NCI-H748 (cell line): ENCODE measurements at regions not wholly inside any gene's neighbourhood (a gene's known extent, or its start where the extent isn't known, plus 50 kb on each side); places are given as distances from the start of the nearest gene placed in this dataset.
A peak's percentile ranks its signal among the peaks of the same experiment; 100 is the strongest.
"Not testable (repeated sequence)": the region's sequence is repeated elsewhere in the genome, so short reads cannot be mapped to it uniquely, and the experiment has no call there.

ENCODE experiments used
- DNase-seq: peaks from one replicate; lab custom pipeline; 2025; ENCODE audit not compliant: unreplicated experiment; lab: John Stamatoyannopoulos, UW

DNA sequence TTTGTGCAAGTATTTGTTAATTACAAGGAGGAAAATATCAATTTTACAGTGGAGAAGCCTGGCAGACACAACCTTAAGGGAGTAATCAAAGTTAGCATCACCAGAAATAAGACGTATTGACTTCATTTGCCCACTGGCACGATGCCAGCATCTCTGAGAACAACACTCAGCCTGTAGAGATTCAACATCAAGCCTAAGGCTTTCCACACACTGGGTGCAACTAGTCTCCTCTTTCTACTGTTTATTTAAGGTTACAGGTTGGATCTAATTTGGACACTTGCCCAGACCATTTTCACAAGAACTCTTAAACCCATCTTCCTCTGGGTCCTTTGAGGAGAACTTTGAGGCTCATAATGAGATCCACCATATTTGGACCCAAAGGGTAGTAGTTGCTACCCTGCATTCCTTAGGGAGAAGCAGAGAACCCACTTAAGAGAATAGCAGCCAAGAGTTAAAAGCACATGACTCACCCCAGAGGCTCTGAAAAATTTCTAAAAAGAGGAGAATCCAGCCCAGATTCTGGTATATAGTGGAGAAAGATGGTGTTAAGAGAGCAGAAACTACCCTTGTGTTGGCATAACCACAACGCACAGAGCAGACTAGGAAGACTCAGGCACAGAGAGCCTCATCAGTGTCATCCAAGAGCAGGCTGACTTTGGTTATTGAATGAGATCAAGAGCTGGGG lies 97.3 kb downstream of the CCDC71L start:
- peak; percentile 27 for DNase-seq

DNA sequence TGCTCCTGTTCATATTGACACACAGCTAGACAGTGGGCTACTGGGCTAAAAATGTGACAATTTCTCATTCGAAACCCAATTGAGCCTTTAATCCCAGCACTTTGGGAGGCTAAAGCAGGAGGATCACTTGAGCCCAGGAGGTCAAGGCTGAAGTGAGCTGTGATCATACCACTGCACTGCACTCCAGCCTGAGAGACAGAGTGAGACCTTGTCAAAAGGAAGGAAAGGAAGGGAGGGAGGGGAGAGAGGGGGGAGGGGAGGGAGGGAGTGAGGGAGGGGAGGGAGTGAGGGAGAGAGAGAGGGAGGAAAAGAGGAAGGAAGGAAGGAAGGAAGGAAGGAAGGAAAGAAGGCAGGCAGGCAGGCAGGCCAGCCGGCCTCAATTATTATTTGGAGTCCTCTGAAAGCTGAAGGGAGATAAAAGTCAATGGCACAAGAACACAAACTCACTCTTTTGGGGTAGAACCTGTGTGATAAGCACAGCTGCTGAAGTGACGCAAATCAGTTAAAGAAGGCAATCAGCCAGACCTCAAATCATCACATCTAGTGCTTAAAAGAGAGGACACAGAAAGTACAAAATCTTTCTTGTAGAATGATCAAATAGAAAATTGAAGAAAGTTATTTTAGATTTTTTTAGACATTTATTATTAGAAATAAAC lies 98.1 kb downstream of the CCDC71L start:
- DNase-seq: no peak

DNA sequence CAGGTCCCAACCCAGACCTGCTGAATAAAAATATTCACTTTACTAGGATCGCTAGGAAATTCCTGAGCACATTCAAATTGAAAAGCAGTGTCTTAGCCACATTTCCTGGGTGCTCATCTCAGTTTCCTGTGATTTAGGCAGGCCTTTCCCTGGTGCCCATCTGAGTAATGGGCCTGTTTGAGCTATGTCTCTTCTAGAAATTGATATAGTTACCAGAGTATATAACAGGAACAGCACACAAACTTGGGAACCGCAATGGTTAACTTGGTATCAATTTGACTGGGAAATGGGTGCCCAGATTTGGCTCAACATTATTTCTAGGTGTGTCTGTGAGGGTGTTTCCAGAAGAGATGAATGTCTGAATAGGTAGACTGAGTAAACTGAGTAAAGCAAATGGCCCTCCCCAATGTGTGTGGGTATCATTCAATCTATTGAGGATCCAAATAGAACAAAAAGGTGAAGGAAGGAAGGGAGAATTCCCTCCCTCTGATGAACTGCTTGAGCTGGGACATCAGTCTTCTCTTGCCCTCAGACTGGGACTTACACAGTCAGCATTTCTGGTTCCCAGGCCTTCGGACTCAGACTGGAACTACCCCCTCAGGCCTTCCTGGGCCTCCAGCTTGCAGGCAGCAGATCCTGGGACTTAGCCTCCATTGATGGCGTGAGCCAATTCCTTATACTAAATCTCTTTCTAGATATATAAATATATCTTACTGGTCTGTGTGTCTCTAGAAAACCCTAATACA lies 99.1 kb downstream of the CCDC71L start:
- no peak for DNase-seq

DNA sequence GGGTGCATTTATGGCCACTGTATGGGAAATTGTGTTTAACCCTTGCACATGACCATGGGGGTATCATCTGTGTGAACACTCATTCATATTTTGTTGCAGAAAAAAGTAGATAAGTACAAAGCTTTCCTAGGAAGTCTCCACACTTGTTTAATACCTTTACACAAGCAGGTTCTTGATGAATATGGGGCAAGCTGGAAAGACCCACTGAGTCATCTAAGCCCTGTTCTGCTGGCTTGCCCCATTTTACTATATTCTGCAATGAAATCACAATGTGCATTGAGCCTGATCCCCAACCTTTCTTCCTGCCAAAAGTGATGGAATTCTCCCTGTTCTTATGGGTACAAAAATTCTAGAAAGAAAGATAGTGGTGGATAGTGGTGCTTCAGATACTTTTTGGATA lies 99.8 kb downstream of the CCDC71L start:
- no peak for DNase-seq

DNA sequence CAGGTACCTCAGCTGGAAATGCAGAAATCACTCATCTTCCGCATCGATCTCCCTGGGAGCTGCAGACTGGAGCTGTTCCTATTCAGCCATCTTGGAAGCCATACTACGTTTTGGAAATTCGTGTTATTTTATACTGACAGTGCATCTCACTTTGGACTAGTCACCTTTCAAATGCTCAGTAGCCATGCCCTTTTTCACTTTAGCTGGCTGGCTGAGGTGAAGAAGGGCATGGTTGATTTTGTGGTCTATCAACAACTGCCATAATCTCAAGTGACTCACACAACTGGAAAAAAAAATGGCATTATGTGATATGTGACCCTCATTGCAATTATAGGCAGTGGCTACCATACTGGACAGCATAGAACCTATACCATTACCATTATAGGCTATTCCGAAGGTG lies 100.5 kb downstream of the CCDC71L start:
- DNase-seq: no peak

DNA sequence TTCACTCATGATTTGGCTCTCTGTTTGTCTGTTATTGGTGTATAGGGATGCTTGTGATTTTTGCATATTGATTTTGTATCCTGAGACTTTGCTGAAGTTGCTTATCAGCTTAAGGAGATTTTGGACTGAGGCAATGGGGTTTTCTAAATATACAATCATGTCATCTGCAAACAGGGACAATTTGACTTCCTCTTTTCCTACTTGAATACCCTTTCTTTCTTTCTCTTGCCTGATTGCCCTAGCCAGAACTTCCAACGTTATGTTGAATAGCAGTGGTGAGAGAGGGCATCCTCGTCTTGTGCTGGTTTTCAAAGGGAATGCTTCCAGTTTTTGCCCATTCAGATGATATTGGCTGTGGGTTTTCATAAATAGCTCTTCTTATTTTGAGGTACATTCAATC lies 104.7 kb downstream of the CCDC71L start:
- not testable (repeated sequence) for DNase-seq

DNA sequence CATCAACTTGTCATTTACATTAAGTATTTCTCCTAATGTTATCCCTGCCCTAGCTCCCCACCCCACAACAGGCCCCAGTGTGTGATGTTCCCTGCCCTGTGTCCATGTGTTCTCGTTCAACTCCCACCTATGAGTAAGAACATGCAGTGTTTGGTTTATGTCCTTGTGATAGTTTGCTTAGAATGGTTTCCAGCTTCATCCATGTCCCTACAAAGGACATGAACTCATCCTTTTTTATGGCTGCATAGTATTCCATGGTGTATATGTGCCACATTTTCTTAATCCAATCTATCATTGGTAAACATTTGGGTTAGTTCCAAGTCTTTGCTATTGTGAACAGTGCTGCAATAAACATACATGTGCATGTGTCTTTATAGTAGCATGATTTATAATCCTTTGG lies 106.3 kb downstream of the CCDC71L start:
- DNase-seq: not testable (repeated sequence)

DNA sequence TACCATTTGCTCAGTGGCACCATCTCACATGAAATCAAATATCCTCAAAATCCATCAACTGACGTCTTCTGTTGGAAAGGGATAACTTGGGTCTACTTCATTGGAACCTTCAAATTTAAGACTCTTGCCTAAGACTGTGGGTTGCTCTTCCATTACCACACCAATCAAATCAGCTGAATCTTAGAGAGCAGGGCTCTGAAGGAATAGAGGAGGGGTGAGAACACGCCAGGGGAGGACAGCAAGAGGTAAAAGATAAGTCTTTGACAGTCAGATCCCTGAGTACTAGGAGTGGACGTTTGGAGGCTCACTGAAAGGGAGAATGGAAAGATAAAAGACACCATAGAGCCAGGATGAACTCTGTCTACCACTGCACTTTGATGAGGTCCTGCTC lies 107.5 kb downstream of the CCDC71L start:
- no peak for DNase-seq

DNA sequence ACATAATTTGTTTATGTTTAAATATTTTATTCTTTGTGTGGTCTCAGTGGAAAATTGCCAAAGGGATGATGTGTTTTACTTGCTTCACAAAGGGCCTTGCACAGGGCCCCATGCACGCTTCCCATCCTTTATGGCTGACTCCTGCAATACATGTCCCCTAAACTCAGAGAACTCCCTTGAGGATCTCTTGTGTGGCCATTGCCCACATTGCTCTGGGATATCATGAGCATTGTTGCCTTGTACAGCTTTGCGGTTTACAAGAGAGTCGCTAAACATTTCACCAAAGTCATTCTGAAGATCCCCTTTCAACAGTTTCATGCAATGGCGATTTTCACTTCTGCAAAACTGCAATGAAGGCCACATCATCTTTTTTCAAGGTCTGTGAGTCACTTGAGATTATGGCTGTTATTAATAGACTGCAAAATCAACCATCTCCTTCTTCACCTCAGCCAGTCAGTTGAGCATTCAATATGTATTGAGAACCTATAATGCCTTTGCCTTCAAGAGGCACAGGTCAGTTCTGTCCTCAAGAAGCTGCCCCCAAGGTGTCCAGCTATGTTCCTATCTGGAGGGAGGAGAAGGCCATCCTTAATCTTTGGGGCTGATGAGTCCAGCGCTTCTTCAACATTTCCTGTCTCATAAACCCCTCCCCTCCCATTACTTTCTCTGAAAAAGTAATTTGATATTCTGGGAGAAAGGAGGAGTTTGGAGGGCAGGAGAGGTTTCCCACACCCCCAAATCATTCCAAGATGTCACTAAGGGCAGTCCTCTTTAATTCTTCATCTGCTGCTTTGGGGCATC lies 108.1 kb downstream of the CCDC71L start:
- DNase-seq: no peak

DNA sequence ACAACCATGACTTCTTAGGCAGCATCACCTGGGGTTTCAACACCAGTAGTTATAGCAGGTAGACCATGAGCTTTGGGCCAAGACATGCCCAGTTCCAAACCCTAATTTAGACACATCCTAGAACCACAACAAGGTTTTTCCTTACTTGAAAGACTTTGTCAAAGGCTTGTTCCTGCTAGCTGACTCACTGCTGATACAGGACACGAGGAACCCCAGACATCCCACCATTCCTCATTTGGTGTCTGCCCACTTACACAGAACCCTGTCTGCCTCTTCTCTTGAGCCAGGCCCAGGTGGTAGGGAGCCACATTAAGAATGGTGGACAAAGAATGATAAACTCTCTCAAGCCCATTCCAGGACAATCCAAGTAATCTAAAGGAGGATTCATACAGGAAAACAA lies 109.0 kb downstream of the CCDC71L start:
- no peak for DNase-seq

DNA sequence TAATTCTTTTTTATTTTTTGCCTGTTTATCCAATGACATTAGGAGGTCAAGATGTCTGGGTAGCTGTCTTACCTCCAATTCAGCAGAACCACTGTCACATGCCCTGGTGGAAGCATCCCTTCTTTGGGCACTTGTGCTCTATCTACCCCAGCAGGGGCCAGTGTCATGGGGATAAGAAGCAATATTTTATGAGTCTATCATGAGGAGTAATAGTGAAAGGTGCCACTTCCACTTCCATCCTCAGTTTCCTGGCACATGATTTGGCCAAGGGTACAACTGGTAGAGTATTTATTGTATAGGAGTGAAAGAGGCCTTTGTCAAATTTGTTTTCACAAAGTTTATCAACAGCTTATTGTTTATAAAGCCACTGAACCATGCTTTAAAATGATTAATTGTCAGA lies 112.5 kb downstream of the CCDC71L start:
- DNase-seq: no peak

DNA sequence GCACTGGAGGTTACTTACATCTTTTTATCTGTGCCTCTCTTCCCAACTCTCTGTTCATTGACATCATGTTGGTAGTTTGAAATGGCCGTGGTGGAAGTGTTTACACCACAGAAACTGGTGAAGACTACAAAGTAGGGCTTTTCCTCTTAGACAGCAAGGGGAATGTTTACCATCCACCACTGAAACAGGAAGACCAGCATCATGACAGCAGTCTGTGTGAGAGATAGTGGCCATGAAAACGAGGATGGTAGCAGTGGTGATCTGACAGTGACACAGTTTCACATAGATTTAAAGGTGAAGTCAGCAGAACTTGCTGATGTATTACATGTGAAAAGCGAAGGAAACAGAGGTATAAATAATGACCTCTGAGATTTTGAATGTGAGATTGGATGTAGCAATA lies 115.7 kb downstream of the CCDC71L start:
- DNase-seq: no peak

DNA sequence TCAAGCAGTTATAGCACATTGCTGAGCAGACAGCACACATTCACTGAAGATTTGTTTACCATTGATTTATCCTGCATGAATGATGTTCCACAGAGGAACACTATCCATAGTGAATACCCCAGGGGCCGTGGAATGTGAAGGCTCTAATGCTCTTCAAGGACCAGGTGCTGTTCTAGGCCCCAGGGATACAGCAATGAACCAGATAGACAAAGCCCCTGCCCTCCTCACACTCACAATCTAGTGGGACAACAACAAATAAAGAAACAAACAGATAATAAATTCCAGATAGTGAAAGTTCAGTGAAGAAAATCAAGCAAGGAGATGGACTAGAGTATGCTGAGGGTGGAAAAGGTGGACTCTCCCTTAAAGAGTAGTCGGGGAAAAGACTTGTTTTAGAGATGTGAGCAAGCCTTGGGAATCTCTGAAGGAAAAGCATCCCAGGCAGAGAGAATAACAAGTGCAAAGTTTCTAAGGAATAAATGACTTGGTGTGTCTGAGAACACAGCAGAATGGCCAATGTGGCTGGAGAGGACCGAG lies 117.7 kb downstream of the CCDC71L start:
- DNase-seq: no peak

DNA sequence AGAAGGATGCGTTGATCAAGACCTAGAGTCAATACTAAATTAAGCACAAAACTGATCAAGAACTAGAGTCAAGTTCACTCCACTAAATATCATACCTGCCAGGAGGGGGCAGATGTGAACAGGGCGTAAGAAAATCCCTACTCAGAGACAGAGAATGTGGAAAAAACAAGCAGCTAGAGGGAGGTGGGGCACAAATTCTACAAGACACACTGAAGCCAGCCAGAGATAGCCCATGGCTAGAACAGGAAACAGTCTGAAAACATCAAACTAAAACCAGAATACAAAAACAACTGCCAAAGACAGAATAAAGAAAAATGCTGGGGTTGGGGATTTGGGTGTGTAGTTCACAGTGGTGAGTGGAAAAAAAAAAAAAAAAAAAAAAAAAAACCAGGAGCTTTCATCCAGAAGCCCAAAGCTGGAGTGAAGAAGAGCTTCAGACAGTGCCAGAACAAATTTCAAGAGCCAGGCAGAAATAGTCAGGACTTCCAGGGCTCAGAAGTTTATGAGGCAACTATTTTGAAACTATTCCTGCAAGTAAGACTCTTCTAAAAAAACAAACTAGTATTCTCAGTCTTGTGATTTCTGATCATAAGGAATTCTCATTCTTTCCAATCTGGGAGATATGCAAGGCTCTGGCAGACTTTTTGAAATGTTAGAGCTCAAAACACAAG lies 118.3 kb downstream of the CCDC71L start:
- peak; percentile 80 for DNase-seq

DNA sequence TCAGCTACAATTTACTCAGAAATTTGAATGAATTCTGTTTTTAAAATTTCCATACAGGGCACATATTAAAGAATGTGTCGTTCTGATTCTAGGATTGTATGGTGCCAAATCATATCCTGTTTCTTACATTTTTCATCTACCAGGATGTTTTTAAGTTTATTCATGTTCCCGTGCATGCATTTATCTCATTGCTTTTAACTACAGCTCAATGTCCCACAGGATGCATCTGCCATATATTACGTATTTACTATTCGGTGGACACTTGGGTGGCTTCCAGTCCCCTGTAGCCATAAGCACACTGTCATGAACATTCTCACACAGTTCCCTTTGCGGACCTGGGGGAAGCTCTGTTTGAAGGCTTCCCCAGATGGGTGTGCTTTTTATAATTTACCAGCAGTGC lies 122.3 kb downstream of the CCDC71L start:
- no peak for DNase-seq

DNA sequence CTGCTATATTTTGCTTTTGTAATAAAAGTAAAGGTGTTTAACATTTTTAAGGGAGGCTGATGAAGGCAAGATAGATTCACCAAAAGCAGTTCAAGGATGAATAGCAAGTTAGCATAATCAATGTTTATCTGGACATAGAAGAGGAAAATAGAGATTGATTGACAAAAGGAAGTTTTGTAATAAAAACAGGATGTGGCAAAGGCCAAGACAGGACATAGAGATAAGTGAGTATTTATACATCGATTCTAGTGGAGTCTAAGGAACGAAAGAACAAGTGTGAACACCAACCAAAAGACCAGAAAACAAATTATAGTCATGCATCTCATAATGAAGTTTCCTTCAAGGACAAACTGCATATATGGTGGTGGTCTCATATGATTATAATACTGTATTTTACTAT lies 123.8 kb downstream of the CCDC71L start:
- DNase-seq: no peak

DNA sequence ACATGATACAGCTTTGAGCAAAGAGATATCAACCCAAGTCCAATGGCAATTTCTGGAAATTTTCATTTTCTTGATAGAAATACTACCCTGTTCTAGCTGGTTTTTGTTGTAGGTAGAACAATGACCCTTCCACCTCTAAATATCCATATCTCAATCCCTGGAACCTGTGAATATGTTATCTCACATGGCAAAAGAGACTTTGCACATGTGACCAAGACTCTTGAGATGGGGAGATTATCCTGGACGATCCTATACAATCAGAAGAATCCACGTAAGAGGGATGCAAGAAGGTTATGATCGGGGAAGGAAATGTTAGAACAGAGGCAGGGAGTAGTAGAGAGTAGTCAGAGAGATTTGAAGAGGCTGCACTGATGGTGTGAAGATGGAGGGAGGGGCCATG lies 124.9 kb downstream of the CCDC71L start:
- no peak for DNase-seq

DNA sequence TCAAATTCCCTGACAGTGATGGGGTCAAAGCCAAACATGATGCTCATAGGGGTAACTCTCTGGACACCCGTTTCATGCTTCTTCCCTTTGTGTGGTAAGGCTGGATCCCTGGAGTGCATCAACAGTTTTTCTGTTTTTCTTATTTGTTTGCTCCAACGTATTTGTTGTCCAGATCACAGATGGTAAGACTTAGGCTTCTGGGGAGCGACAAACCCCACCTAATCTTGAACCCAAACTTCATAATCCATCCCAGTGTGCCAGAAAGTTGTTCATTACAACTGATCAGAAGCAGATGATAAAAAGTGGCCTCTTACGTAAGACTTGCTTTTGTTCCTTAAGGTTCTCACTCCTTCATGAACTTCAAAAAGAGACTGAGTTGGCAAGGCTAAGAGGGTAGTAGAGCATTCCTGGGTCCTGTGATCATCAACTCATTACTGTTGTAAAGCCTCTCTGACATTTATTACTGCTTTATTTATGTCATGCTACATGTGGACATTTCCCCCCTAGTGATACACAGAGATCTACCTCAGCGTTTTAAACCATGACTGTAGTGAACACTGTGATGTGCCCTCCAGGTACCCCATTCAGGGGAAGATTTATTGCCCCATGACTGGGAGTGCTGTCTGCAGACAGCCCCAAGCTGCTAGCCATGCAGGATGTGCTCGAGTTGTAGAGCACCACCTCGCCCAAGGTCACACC lies 125.6 kb downstream of the CCDC71L start:
- DNase-seq: no peak

DNA sequence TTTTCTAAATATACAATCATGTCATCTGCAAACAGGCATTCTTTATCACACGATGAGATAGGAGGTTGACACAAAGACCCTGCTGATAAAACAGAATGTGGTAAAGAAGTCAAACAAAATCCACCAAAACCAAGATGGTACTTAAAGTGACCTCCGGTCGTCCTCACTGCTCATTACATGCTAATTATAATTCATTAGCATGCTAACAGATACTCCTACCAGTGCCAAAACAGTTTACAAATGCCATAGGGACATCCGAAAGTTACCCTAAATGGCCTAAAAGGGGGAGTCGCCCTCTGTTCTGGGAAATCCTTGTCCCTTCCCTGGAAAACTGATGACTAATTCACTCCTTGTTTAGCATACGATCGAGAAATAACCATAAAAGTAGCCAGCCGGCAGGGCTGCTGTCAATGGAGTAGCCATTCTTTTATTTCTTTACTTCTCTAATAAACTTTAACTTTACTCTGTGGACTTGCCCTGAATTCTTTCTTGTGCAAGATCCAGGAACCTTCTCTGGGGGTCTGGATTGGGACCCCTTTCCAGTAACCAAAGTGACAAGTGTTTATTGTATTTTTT lies 126.6 kb downstream of the CCDC71L start:
- DNase-seq: no peak

DNA sequence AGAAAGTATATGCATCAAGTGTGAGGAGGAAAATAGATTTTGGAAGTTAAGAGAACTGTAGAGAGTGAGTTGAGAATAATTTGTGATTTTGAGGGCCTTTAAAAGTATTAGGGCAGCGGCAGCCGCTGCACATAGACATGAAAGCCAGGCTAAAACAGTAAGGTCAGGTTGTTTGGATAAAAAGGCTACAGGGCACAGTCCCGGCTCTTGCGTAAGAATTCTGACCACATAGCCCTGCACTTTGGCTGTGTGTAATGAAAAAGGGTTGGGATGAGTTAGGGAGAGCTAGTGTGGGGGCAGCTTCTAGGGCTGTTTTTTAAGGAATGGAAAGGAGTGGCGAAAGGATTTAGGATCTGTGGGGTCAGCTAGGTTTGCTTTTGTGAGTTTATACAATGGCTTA lies 130.8 kb downstream of the CCDC71L start:
- DNase-seq: not testable (repeated sequence)
